ENCODE measurements at regions not wholly inside any gene's neighbourhood (a gene's known extent, or its start where the extent isn't known, plus 50 kb on each side); places are given as distances from the start of the nearest gene placed in this dataset.

- TF ChIP-seq RCOR1 (IDR thresholded peaks at IDR 0.05; ENCODE audit: low read length): no peak
- TF ChIP-seq FOSL2 (IDR thresholded peaks at IDR 0.05; ENCODE audit: borderline replicate concordance, low read depth): no peak
- no peak for TF ChIP-seq USF2 (IDR thresholded peaks at IDR 0.05; ENCODE audit: borderline replicate concordance, low read depth, low read length)
- TF ChIP-seq TEAD4 (IDR thresholded peaks at IDR 0.05; ENCODE audit: borderline replicate concordance, insufficient read depth): no peak
- TF ChIP-seq YY1 (IDR thresholded peaks at IDR 0.05; ENCODE audit: low read depth): no peak
- no peak for TF ChIP-seq SMC3 (IDR thresholded peaks at IDR 0.05; ENCODE audit: low read depth, low read length)
- no peak for TF ChIP-seq IRF3 (IDR thresholded peaks at IDR 0.05; ENCODE audit: low read depth, low read length)
- TF ChIP-seq NFIC (IDR thresholded peaks at IDR 0.05; ENCODE audit: borderline replicate concordance): no peak
- TF ChIP-seq MXI1 (IDR thresholded peaks at IDR 0.05; ENCODE audit: low read depth, low read length): no peak
- no peak for TF ChIP-seq FOXJ3 (CRISPR knock-in tag; IDR thresholded peaks at IDR 0.05)
- TF ChIP-seq RAD21 (IDR thresholded peaks at IDR 0.05; ENCODE audit: low read length): no peak
- no peak for TF ChIP-seq REST (IDR thresholded peaks at IDR 0.05; ENCODE audit: low read depth, low read length)
- H3K4me2 ChIP-seq: no peak overlapping the region
- H3K36me3 ChIP-seq (replicated peaks in 1 of 2; ENCODE audit: control insufficient read depth in 1 of 2, insufficient read depth in 2 of 2, low read length in 1 of 2): no peaks in the 10 kb centered on the region
- 42% methylated on average over 4 of the region's 4 CpGs for WGBS (ENCODE audit: low lambda C conversion rate)
- H3K9me3 ChIP-seq: no peaks in the 10 kb centered on the region
- no peak overlapping the region for H2AFZ ChIP-seq (ENCODE audit: low read depth)
- H3K9me2 ChIP-seq: no peaks in the 10 kb centered on the region
- ChIA-PET CTCF (no interaction called here), POLR2A (no interaction called here)
- H3K27me3 ChIP-seq (ENCODE audit: insufficient read depth): no peaks in the 10 kb centered on the region
- H3K79me2 ChIP-seq (ENCODE audit: insufficient read depth): no peaks in the 10 kb centered on the region
- H3K4me3 ChIP-seq (ENCODE audit: low read depth in 2 of 2, low read length in 1 of 2): no peak overlapping the region
- H4K20me1 ChIP-seq (ENCODE audit: insufficient read depth): no peaks in the 10 kb centered on the region
- no peaks in the 10 kb centered on the region for H3F3A ChIP-seq (replicated peaks; ENCODE audit: insufficient read depth)
- H3K9ac ChIP-seq: no peak overlapping the region
- no peak for DNase-seq
- H3K27ac ChIP-seq (ENCODE audit: low read depth in 2 of 2, low read length in 1 of 2): no peak overlapping the region
- peaks cover 0 to 10% of the 10 kb centered on the region in 2 experiments; a peak in 2 of 4 replicates for H3K4me1 ChIP-seq (ENCODE audit: control insufficient read depth in 1 of 2, insufficient read depth in 2 of 2, low read depth in 1 of 2, low read length in 1 of 2)
These were observed 104.7 kb upstream of the SORBS2 start for GRCh38 chr4:185916683-185917082.

- Histone ChIP-seq H3K4me3 (ENCODE audit: low read depth in 2 of 2, low read length in 1 of 2) (no peak overlapping the region), H3K36me3 (replicated peaks in 1 of 2; ENCODE audit: control insufficient read depth in 1 of 2, insufficient read depth in 2 of 2, low read length in 1 of 2) (no peaks in the 10 kb centered on the region), H3K9me3 (no peaks in the 10 kb centered on the region), H3K9me2 (no peaks in the 10 kb centered on the region), H3K4me1 (ENCODE audit: control insufficient read depth in 1 of 2, insufficient read depth in 2 of 2, low read depth in 1 of 2, low read length in 1 of 2) (peaks cover 0 to 7% of the 10 kb centered on the region in 2 experiments; a peak in 2 of 4 replicates), H3K27me3 (ENCODE audit: insufficient read depth) (no peaks in the 10 kb centered on the region), H3K79me2 (ENCODE audit: insufficient read depth) (no peaks in the 10 kb centered on the region), H3F3A (replicated peaks; ENCODE audit: insufficient read depth) (no peaks in the 10 kb centered on the region), H3K4me2 (no peak overlapping the region), H3K9ac (no peak overlapping the region), H3K27ac (ENCODE audit: low read depth in 2 of 2, low read length in 1 of 2) (no peak overlapping the region), H4K20me1 (ENCODE audit: insufficient read depth) (no peaks in the 10 kb centered on the region), H2AFZ (ENCODE audit: low read depth) (no peak overlapping the region)
- WGBS (ENCODE audit: low lambda C conversion rate): 76% methylated on average over 4 of the region's 4 CpGs
- ChIA-PET POLR2A (no interaction called here), CTCF (interaction anchor here (0.7 kb wide), 1 partner anchor 119 kb away, joined by 4 read pairs; no protein-coding TSS in a partner anchor)
- TF ChIP-seq POLR2AphosphoS5 (IDR thresholded peaks at IDR 0.05; ENCODE audit: low read depth, low read length) (no peak), PBX3 (IDR thresholded peaks at IDR 0.05) (no peak), RFX5 (IDR thresholded peaks at IDR 0.05; ENCODE audit: low read length) (no peak), EP300 (IDR thresholded peaks at IDR 0.05; ENCODE audit: borderline replicate concordance in 1 of 2, low read depth in 1 of 2, low read length in 1 of 2) (no peak), REST (IDR thresholded peaks at IDR 0.05; ENCODE audit: low read depth, low read length) (no peak), RCOR1 (IDR thresholded peaks at IDR 0.05; ENCODE audit: low read length) (no peak), EZH2phosphoT487 (IDR thresholded peaks at IDR 0.05; ENCODE audit: borderline replicate concordance, low read depth) (no peak)
- DNase-seq: no peak
These were observed 107.1 kb upstream of the SORBS2 start for GRCh38 chr4:185919107-185919506.
